Liver (tissue), 3 donors: ENCODE measurements at regions not wholly inside any gene's neighbourhood (a gene's known extent, or its start where the extent isn't known, plus 50 kb on each side); places are given as distances from the start of the nearest gene placed in this dataset.

Source experiments
- CTCF ChIP-seq: fragments of 150-350 bp; IDR thresholded peaks from 2 replicates; pipeline ENCODE4 v1.5.1; 2017; ENCODE audit warnings: improper control_type of control experiment, low read depth, low read length; ENCODE audit not compliant: missing input control
- JUND ChIP-seq, 2 donors: IDR thresholded peaks; 2 replicates each; pipeline ENCODE4 v1.6.1; 2016; ENCODE audit warnings: antibody characterized with exemption in 2 of 2
- NR2F2 ChIP-seq: IDR thresholded peaks from 2 replicates; pipeline ENCODE4 v1.6.1; 2016; ENCODE audit warnings: antibody characterized with exemption
- RAD21 ChIP-seq, 2 donors: IDR thresholded peaks; 2 replicates each; pipeline ENCODE4 v1.6.1; 2016; ENCODE audit warnings: antibody characterized with exemption in 2 of 2, mild to moderate bottlenecking in 2 of 2
- REST ChIP-seq: IDR thresholded peaks from 2 replicates; pipeline ENCODE4 v1.6.1; 2016; ENCODE audit warnings: antibody characterized with exemption, mild to moderate bottlenecking
- TF ChIP-seq, protein P1 (sequence below): IDR thresholded peaks from 2 replicates; pipeline ENCODE4 v1.6.1; 2016; ENCODE audit warnings: antibody characterized with exemption
- TF ChIP-seq, protein P2 (sequence below): IDR thresholded peaks from 2 replicates; pipeline ENCODE4 v1.6.1; 2016; ENCODE audit warnings: antibody characterized with exemption
- donor health status: healthy.
- donor health status: healthy.

DNA sequence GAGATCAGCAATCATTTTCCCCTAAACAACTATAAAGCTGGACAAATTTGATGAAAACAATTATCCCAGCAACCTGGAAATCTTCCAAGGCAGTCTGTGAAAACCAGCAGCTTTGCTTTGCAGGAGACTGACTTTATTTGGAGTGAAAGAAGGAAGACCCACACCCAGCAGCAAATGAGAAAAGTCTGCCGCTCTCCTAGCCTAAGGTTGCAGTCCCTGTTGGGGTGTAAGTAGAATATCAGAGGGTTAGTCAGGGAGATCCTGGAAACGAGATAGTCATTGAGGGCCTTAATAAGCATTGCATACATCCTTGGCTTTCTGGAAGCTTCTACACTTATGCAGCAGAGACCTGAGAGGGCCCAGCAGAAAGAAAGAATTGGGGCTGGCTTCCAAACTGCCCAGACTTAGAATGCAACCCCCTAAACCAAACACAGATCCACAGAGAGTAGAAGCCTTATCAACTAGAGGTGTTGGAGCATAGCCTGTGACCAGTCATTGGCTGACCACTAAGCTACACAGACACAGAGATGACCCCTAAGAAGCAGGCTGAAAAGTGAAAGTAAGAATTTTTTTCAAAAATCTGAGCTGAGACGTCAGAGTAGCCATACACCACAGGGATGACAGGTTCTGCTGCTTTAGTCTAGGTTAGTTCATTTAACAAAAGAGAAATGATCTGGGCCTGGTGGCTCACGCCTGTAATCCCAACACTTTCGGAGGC is 98.3 kb downstream of the LYPLAL1 start:
- no peak for TF ChIP-seq CTCF
- no peak for TF ChIP-seq REST
- no peak for TF ChIP-seq RAD21 (IDR thresholded peaks at IDR 0.05)
- TF ChIP-seq, protein P1, sequence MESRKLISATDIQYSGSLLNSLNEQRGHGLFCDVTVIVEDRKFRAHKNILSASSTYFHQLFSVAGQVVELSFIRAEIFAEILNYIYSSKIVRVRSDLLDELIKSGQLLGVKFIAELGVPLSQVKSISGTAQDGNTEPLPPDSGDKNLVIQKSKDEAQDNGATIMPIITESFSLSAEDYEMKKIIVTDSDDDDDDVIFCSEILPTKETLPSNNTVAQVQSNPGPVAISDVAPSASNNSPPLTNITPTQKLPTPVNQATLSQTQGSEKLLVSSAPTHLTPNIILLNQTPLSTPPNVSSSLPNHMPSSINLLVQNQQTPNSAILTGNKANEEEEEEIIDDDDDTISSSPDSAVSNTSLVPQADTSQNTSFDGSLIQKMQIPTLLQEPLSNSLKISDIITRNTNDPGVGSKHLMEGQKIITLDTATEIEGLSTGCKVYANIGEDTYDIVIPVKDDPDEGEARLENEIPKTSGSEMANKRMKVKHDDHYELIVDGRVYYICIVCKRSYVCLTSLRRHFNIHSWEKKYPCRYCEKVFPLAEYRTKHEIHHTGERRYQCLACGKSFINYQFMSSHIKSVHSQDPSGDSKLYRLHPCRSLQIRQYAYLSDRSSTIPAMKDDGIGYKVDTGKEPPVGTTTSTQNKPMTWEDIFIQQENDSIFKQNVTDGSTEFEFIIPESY = no peak
- TF ChIP-seq, protein P2, sequence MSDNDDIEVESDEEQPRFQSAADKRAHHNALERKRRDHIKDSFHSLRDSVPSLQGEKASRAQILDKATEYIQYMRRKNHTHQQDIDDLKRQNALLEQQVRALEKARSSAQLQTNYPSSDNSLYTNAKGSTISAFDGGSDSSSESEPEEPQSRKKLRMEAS = no peak
- TF ChIP-seq JUND (IDR thresholded peaks at IDR 0.05) = no peak
- TF ChIP-seq NR2F2 = no peak
